ENCODE measurements at regions not wholly inside any gene's neighbourhood (a gene's known extent, or its start where the extent isn't known, plus 50 kb on each side); places are given as distances from the start of the nearest gene placed in this dataset.
"Not testable (repeated sequence)": the region's sequence is repeated elsewhere in the genome, so short reads cannot be mapped to it uniquely, and the experiment has no call there.

GRCh38 chr2:80942766-80943165, 638.2 kb upstream of the LRRTM1 start:
- Histone ChIP-seq H3K4me1 (ENCODE audit: insufficient read depth, low read length) (no peaks in the 10 kb centered on the region), H3K9me3 (ENCODE audit: low read length) (no peaks in the 10 kb centered on the region), H3K4me3 (ENCODE audit: low read length) (no peak overlapping the region), H3K27me3 (ENCODE audit: insufficient read depth, low read length) (no peaks in the 10 kb centered on the region), H3K36me3 (ENCODE audit: insufficient read depth, low read length) (no peaks in the 10 kb centered on the region), H2AFZ (ENCODE audit: low read depth, low read length) (no peak overlapping the region)

DNA sequence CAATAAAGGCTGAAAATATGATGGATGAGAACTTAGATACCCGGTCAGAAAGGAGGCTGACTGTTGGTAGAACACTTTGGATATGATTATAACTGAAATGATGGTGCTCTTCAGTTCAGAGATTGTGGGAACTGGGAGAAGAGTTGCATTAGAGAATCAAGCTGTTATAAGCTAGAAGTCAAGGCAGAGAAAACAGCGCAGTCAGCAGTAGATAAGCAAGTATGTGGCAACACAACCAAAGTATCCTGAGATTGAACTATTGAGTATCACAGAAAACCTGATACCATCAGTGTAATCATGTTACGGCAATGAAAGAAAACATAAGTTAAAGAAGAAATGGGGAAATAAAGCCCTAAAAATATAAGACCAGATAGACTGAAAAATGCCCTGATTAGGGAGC, 633.9 kb upstream of the LRRTM1 start:
- Histone ChIP-seq H2AFZ (ENCODE audit: low read depth, low read length) (no peak overlapping the region), H3K9me3 (ENCODE audit: low read length) (no peaks in the 10 kb centered on the region), H3K27me3 (ENCODE audit: insufficient read depth, low read length) (no peaks in the 10 kb centered on the region), H3K4me3 (ENCODE audit: low read length) (no peak overlapping the region), H3K4me1 (ENCODE audit: insufficient read depth, low read length) (no peaks in the 10 kb centered on the region), H3K36me3 (ENCODE audit: insufficient read depth, low read length) (no peaks in the 10 kb centered on the region)

GRCh38 chr2:80931820-80932219, 627.3 kb upstream of the LRRTM1 start:
- H3K36me3 ChIP-seq (ENCODE audit: insufficient read depth, low read length); H3K4me3 ChIP-seq (ENCODE audit: low read length); H3K27me3 ChIP-seq (ENCODE audit: insufficient read depth, low read length); H3K4me1 ChIP-seq (ENCODE audit: insufficient read depth, low read length); H2AFZ ChIP-seq (ENCODE audit: low read depth, low read length); H3K9me3 ChIP-seq (ENCODE audit: low read length): not testable (repeated sequence)

DNA sequence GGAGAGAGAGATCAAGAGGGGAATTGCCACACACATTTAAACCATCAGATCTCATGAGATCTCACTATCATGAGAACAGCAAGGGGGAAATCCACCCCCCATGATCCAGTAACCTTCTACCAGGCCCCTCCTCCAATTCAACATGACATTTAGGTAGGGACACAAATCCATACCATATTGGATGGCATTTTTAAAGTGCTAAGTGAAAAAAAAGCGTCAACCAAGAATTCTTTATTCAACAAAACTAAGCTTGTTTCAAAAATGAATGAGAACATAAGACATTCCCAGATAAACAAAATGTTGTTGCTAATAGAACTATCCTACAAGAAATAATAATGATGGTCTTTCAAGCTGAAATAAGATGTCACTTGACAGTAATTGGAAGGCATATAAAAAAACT, 626.2 kb upstream of the LRRTM1 start:
- no peaks in the 10 kb centered on the region for H3K27me3 ChIP-seq (ENCODE audit: insufficient read depth, low read length)
- no peak overlapping the region for H3K4me3 ChIP-seq (ENCODE audit: low read length)
- no peaks in the 10 kb centered on the region for H3K36me3 ChIP-seq (ENCODE audit: insufficient read depth, low read length)
- no peaks in the 10 kb centered on the region for H3K4me1 ChIP-seq (ENCODE audit: insufficient read depth, low read length)
- no peaks in the 10 kb centered on the region for H3K9me3 ChIP-seq (ENCODE audit: low read length)
- H2AFZ ChIP-seq (ENCODE audit: low read depth, low read length), result no peak overlapping the region

- no peaks in the 10 kb centered on the region for H3K9me3 ChIP-seq (ENCODE audit: low read length)
Observed at GRCh38 chr2:80926168-80926567, 621.6 kb upstream of the LRRTM1 start.

GRCh38 chr2:80896576-80896975, 592.0 kb upstream of the LRRTM1 start:
- no peaks in the 10 kb centered on the region for H3K27me3 ChIP-seq (ENCODE audit: insufficient read depth, low read length)
- H2AFZ ChIP-seq (ENCODE audit: low read depth, low read length), result no peak overlapping the region
- no peak overlapping the region for H3K4me3 ChIP-seq (ENCODE audit: low read length)
- no peaks in the 10 kb centered on the region for H3K36me3 ChIP-seq (ENCODE audit: insufficient read depth, low read length)
- H3K9me3 ChIP-seq (ENCODE audit: low read length), result no peaks in the 10 kb centered on the region
- H3K4me1 ChIP-seq (ENCODE audit: insufficient read depth, low read length), result peaks cover 4% of the 10 kb centered on the region

More at GRCh38 chr2:80926168-80926567, 621.6 kb upstream of the LRRTM1 start:
- Histone ChIP-seq H3K27me3 (ENCODE audit: insufficient read depth, low read length) (no peaks in the 10 kb centered on the region), H3K4me3 (ENCODE audit: low read length) (no peak overlapping the region), H3K36me3 (ENCODE audit: insufficient read depth, low read length) (no peaks in the 10 kb centered on the region), H2AFZ (ENCODE audit: low read depth, low read length) (peak overlapping the region; percentile 48), H3K4me1 (ENCODE audit: insufficient read depth, low read length) (no peaks in the 10 kb centered on the region)

- H3K36me3 ChIP-seq (ENCODE audit: insufficient read depth, low read length), result no peaks in the 10 kb centered on the region
- no peak overlapping the region for H3K4me3 ChIP-seq (ENCODE audit: low read length)
- peaks cover 4% of the 10 kb centered on the region for H3K4me1 ChIP-seq (ENCODE audit: insufficient read depth, low read length)
- no peaks in the 10 kb centered on the region for H3K27me3 ChIP-seq (ENCODE audit: insufficient read depth, low read length)
- no peak overlapping the region for H2AFZ ChIP-seq (ENCODE audit: low read depth, low read length)
- no peaks in the 10 kb centered on the region for H3K9me3 ChIP-seq (ENCODE audit: low read length)
Observed at GRCh38 chr2:80894486-80894885, 589.9 kb upstream of the LRRTM1 start.

DNA sequence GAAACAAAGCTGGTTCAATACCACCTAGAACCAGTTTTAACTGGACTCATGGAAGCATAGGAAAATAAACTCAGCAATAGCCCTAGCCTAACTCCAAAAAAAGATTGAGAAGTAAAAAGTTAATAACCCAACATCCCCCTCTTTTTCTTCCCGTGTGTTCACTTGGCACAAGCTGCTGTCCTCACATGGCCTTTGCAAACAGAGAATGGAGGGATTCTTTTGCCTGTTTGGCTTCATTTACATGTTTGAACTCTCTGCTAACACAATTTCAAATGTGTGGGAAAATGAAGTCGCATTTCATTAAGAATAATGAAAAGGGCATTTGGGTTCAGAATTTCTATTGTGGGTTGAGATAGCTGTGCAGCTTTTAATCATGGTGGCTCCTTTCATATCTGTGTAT, 589.2 kb upstream of the LRRTM1 start:
- H3K27me3 ChIP-seq (ENCODE audit: insufficient read depth, low read length), result no peaks in the 10 kb centered on the region
- H3K4me1 ChIP-seq (ENCODE audit: insufficient read depth, low read length), result peaks cover 4% of the 10 kb centered on the region
- H3K4me3 ChIP-seq (ENCODE audit: low read length), result no peak overlapping the region
- no peaks in the 10 kb centered on the region for H3K9me3 ChIP-seq (ENCODE audit: low read length)
- peak overlapping the region; percentile 44 for H2AFZ ChIP-seq (ENCODE audit: low read depth, low read length)
- no peaks in the 10 kb centered on the region for H3K36me3 ChIP-seq (ENCODE audit: insufficient read depth, low read length)

- H3K36me3 ChIP-seq (ENCODE audit: insufficient read depth, low read length), result no peaks in the 10 kb centered on the region
- H2AFZ ChIP-seq (ENCODE audit: low read depth, low read length), result no peak overlapping the region
- peaks cover 4% of the 10 kb centered on the region for H3K4me1 ChIP-seq (ENCODE audit: insufficient read depth, low read length)
- no peak overlapping the region for H3K4me3 ChIP-seq (ENCODE audit: low read length)
- no peaks in the 10 kb centered on the region for H3K27me3 ChIP-seq (ENCODE audit: insufficient read depth, low read length)
- H3K9me3 ChIP-seq (ENCODE audit: low read length), result no peaks in the 10 kb centered on the region
Observed at GRCh38 chr2:80889009-80889408, 584.5 kb upstream of the LRRTM1 start.

- no peaks in the 10 kb centered on the region for H3K4me1 ChIP-seq (ENCODE audit: insufficient read depth, low read length)
- no peak overlapping the region for H3K4me3 ChIP-seq (ENCODE audit: low read length)
- no peaks in the 10 kb centered on the region for H3K9me3 ChIP-seq (ENCODE audit: low read length)
- H3K27me3 ChIP-seq (ENCODE audit: insufficient read depth, low read length), result no peaks in the 10 kb centered on the region
- no peaks in the 10 kb centered on the region for H3K36me3 ChIP-seq (ENCODE audit: insufficient read depth, low read length)
- no peak overlapping the region for H2AFZ ChIP-seq (ENCODE audit: low read depth, low read length)
Observed at GRCh38 chr2:80887841-80888378, 583.4 kb upstream of the LRRTM1 start.

DNA sequence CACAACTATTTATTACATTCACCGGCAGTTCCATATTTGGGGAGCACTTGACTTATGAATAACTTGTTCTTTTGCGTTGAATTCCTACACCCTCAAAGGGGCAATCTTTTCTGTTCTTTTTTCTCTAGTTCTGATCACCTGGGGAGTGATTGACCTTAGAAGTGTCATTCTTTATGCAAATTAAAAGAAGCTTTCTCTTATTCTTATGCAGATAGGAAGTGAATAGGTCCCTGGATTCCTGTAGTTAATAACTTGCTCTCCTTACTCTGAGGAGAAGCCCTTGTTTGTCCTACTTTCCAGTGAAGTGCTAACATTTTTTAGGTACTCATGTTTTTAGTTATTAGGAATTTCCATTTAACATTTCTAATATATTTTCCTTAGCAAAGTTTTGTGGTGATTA, 569.8 kb upstream of the LRRTM1 start:
- H3K4me1 ChIP-seq (ENCODE audit: insufficient read depth, low read length), result no peaks in the 10 kb centered on the region
- H3K9me3 ChIP-seq (ENCODE audit: low read length), result no peaks in the 10 kb centered on the region
- H3K27me3 ChIP-seq (ENCODE audit: insufficient read depth, low read length), result no peaks in the 10 kb centered on the region
- no peak overlapping the region for H3K4me3 ChIP-seq (ENCODE audit: low read length)
- no peaks in the 10 kb centered on the region for H3K36me3 ChIP-seq (ENCODE audit: insufficient read depth, low read length)
- H2AFZ ChIP-seq (ENCODE audit: low read depth, low read length), result no peak overlapping the region

- Histone ChIP-seq H3K4me3 (ENCODE audit: low read length) (no peak overlapping the region), H2AFZ (ENCODE audit: low read depth, low read length) (no peak overlapping the region), H3K27me3 (ENCODE audit: insufficient read depth, low read length) (no peaks in the 10 kb centered on the region), H3K4me1 (ENCODE audit: insufficient read depth, low read length) (no peaks in the 10 kb centered on the region), H3K36me3 (ENCODE audit: insufficient read depth, low read length) (no peaks in the 10 kb centered on the region), H3K9me3 (ENCODE audit: low read length) (no peaks in the 10 kb centered on the region)
Observed at GRCh38 chr2:80869858-80870438, 565.4 kb upstream of the LRRTM1 start.

DNA sequence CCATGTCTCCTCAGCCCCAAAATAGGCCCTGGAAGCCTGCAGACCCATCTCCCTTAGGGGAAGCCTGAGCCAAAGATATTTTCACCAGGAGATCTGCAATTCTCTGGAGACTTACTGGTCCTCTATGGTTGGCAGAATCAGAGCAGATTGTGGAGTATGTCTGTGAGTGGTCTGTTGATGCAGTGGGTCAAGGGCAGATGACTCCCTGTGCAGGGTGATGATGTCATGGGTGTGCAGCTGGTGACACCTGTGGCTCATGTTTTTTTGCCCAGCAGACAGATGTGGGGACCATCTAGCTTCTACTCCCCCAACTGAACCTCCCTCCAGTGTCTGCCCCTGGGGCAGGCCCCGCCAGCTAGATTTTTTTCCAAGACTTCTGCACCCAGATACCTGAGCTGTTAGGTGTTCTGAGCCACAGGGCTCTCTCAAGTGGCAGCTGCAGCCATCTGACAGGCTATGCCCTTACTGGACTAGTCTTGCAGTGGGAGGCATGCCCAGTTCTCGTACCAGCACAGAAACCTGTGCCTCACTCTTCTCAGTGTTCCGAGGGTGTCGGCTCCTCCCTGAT, 558.7 kb upstream of the LRRTM1 start:
- Histone ChIP-seq H3K4me1 (ENCODE audit: insufficient read depth, low read length) (no peaks in the 10 kb centered on the region), H3K27me3 (ENCODE audit: insufficient read depth, low read length) (no peaks in the 10 kb centered on the region), H3K9me3 (ENCODE audit: low read length) (no peaks in the 10 kb centered on the region), H2AFZ (ENCODE audit: low read depth, low read length) (no peak overlapping the region), H3K4me3 (ENCODE audit: low read length) (no peak overlapping the region), H3K36me3 (ENCODE audit: insufficient read depth, low read length) (no peaks in the 10 kb centered on the region)

- Histone ChIP-seq H3K27me3 (ENCODE audit: insufficient read depth, low read length) (no peaks in the 10 kb centered on the region), H3K4me3 (ENCODE audit: low read length) (no peak overlapping the region), H3K36me3 (ENCODE audit: insufficient read depth, low read length) (no peaks in the 10 kb centered on the region), H2AFZ (ENCODE audit: low read depth, low read length) (no peak overlapping the region), H3K4me1 (ENCODE audit: insufficient read depth, low read length) (no peaks in the 10 kb centered on the region), H3K9me3 (ENCODE audit: low read length) (no peaks in the 10 kb centered on the region)
Observed at GRCh38 chr2:80858965-80859364, 554.4 kb upstream of the LRRTM1 start.
